ENCODE measurements at regions not wholly inside any gene's neighbourhood (a gene's known extent, or its start where the extent isn't known, plus 50 kb on each side); places are given as distances from the start of the nearest gene placed in this dataset.
"Not testable (repeated sequence)": the region's sequence is repeated elsewhere in the genome, so short reads cannot be mapped to it uniquely, and the experiment has no call there.

- DNase-seq (ENCODE audit: low read depth in 2 of 2): no peak
Observed at GRCh38 chr1:209109001-209109785, 474.3 kb upstream of the CAMK1G start.

DNA sequence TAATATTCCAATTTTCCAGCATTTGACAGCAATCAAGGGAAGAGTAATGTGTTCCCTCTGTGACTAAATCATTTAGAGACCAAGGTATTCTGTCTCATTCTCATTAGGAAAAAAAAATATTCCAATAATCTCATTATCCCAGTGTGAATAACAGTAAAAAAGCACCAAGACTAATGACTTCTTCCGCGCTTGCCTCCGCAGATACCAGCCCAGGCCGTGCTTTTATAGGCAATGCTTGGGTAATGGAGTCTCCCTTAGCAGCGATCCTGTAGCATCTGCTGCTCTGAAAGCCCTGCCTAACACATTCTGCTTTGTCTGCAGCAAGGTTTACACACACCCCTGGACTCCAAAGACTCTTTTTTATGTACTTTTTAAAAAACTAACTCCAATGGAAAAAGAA lies 470.0 kb upstream of the CAMK1G start:
- DNase-seq (ENCODE audit: low read depth in 2 of 2): no peak

DNA sequence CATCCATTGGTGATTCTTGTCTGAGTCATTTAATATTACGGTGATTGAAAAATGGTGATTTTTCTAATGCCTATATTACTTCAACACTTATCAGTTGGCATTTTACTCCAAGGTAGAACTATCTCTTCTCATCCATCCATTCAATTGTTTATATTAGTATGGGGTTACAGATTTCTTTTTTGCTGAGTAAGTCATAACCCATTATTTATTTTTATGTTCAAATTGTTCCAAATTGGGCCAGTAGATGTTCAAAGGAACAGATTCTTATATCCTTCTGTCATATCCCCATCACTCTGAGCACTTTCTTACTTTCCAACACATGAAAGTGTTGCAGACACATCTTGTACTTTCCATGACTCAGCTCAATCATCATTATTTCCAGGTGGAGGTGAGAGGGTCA lies 466.8 kb upstream of the CAMK1G start:
- no peak for DNase-seq (ENCODE audit: low read depth in 2 of 2)

DNA sequence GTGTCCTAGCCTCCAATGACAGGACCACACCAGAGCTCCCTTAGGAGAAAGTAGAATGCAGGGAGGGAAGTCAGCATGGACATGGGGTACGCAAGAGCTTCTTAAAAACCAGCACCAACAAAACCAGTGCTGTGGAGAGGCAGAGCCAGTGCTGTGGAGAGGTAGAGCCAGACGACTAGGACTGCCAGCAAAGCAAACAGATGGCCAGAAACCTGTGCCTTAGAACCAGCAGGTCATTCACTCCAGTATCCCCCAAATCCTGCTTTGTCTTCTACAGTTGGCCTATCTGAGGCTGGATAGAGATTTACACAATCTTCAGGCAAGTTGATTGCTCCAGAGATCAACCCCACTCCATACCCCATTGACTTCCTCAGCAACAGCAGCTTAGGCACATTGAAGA lies 459.9 kb upstream of the CAMK1G start:
- DNase-seq (ENCODE audit: low read depth in 2 of 2): no peak

GRCh38 chr1:209129091-209129490 lies 454.4 kb upstream of the CAMK1G start:
- not testable (repeated sequence) for DNase-seq (ENCODE audit: low read depth in 2 of 2)

GRCh38 chr1:209130886-209131285 lies 452.6 kb upstream of the CAMK1G start:
- no peak for DNase-seq (ENCODE audit: low read depth in 2 of 2)

DNA sequence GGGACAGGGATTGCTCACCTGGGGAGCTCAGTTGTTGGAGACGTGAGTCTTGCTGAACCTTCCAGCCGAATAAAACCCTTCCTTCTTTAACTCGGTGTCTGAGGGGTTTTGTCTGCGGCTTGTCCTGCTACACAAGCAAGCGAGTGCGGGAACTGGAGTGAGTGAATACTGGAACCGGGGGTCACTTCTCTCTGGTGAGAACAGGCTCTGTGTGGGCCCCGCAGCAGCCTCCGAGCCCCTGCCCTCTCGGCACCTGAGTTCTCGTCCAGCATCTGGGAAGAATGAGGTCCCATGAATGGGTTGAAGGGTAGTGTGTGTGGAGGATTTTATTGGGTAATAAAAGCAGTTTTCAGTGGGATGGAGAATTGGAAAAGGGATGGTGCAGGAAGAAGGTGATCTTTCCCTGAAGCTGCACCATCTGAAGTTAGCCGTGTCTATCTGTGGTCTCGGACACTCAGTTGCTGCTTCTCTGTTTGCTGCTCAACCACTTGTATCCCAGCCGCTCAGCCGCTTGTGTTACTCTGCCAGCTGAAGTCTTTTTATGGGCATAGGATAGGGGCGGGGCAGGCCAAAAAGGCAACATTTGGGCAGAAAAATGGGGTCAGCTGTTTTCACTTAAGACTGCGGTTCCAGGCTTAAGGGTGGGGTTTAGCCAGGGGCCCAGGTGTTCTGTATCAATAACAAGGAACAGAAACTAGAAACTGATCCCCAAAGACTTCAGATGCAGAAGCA lies 450.6 kb upstream of the CAMK1G start:
- DNase-seq (ENCODE audit: low read depth in 2 of 2): no peak

DNA sequence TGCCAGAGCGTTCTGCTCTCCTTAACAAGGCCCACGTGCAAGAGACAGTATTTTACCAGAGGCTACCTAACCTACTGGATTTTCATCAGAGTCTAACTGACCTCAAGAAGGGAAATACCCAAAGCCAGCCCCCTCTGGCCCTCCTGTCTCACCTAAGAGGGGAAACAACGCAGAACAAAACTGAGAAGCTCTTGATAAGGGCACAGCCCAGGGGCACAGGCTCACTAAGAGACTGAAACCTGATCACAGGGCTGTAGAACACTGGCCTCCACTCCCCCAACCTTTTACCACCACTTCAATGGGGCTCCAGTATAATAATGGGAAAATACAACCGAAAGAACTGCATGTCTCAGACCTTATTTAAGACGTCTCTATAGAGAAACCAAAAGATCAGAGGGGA lies 449.5 kb upstream of the CAMK1G start:
- DNase-seq (ENCODE audit: low read depth in 2 of 2): no peak

GRCh38 chr1:209143916-209144315 lies 439.6 kb upstream of the CAMK1G start:
- DNase-seq (ENCODE audit: low read depth in 2 of 2): no peak

DNA sequence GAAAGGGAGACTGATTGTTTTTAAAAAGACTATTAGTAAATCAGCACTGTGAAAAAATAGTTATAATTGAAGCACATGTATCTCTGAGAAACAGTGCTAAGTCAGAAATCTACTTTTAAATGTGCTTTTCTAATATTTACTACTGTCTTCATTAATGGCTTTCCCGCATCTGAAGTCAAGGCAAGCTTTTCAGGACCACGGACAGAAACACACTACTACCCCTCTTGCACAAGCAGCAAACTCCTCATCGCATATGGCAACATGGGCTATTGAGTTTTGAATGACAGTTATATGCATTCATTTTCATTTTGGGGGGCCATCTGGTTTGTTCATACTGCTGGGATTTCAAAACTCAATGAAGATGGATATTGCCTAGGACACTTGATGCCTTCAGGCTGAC lies 433.4 kb upstream of the CAMK1G start:
- DNase-seq (ENCODE audit: low read depth in 2 of 2): no peak

DNA sequence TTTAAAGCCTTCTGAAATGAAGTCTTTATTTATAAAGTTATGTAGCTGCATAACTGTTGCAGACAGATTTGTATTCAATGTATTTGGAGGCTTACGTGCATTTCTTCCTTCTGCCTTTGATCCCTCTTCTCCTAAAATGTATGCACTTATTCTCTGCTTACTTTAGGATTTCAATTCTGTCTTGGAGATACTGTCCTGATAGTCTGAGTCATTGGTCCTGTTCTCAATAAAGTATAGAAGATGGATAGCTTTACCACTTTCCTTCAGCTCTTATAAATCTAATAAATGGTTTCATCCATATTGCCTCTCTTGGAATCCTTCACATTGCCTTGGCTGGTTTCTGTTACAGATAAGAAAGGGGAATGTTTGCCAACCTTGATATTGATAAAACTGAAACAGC lies 430.1 kb upstream of the CAMK1G start:
- no peak for DNase-seq (ENCODE audit: low read depth in 2 of 2)

DNA sequence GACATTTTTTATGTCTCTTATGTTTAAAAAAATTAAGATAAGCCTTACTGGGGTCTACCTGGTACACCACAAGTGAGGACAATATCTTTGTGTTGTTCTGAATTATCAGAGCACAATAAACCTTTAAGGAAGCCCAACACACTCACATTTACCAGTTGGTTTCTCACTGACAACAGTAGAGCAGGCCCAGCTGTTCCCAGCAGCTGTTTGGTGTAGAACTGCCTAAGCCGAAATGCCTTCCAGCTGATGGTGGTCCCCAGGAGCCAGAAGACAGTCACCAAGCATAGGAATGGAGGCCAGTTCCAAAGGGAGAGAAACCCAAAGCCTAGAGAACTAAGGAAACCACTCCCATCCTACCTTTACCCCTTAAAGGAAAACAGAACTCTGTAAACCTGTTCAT lies 428.6 kb upstream of the CAMK1G start:
- DNase-seq (ENCODE audit: low read depth in 2 of 2): no peak

- DNase-seq (ENCODE audit: low read depth in 2 of 2): no peak
Observed at GRCh38 chr1:209155546-209155945, 428.0 kb upstream of the CAMK1G start.

DNA sequence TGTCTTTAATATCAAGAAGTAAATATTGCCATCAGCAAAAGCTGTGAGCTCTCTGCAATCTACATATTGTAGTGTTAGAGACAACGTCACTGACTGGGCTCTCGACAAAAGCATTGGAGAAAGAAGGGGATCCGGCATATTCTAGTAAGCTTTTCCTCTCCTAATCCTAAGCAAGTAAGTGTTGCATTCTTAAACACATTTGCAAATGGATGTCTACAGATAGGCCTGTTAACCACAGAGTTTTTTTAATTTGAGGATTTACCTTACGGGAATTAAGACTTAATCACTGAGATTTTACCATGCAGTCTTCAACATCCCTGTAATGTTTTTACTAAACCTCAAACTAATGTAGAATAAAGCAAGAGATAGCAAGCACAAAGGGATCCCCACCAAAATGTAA lies 426.5 kb upstream of the CAMK1G start:
- no peak for DNase-seq (ENCODE audit: low read depth in 2 of 2)

- no peak for DNase-seq (ENCODE audit: low read depth in 2 of 2)
Observed at GRCh38 chr1:209157546-209158249, 425.8 kb upstream of the CAMK1G start.

DNA sequence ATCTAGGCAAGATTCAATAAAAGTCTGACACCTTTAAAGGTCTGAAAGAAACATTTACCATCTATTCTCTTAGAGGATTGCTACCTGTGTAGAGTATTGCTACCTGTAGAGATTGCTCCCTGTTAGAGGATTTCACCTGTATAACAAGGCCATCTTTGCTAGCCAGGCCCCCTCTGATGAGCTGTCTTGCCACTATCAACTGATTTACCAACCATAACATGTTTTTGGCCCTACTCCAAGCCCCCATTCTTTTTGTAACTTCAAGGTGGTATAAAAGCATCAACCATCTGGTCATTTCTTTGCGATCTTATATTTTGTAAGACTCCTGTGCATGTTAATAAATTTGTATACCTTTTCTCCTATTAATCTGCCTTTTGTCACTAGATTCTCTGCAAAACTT lies 424.7 kb upstream of the CAMK1G start:
- DNase-seq (ENCODE audit: low read depth in 2 of 2): no peak

GRCh38 chr1:209160230-209160629 lies 423.3 kb upstream of the CAMK1G start:
- no peak for DNase-seq (ENCODE audit: low read depth in 2 of 2)

GRCh38 chr1:209162651-209163050 lies 420.9 kb upstream of the CAMK1G start:
- no peak for DNase-seq (ENCODE audit: low read depth in 2 of 2)

DNA sequence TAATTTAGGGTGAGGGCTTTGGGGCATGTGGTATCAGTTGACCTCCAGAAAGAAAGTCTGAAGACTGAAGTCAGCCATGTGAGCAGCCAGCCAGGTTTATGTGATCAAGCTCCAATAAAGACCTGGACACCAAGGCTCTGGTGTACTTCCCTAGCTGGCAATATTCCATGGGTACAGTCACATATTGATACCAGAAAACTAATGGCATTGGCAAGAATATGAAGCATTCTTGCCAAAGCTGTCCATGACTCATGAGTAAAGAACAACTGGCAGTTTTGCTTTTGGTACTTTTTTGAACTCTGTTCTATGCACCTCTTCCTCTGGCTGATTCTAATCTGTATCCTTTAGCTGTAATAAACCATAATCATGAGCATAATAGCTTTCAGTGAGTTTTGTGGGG lies 415.3 kb upstream of the CAMK1G start:
- no peak for DNase-seq (ENCODE audit: low read depth in 2 of 2)

DNA sequence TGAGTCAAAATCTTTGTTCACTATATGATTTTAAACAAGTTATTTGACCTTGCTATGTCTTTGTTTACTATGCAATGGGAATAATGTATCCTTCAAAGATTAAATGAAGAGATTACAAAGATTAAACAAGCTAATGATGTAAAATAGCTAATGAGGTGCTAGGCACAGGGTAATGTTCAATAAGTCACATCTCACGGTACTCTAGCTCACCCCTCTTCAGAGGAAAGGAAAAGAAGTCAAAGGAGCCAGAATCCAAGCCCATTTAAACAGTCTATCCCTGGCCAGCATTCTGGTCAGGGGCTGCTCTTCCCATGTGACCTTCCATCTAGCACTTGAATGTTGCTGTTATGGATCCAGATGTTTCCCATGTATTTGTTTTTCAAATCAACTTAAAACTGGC lies 412.4 kb upstream of the CAMK1G start:
- no peak for DNase-seq (ENCODE audit: low read depth in 2 of 2)

GRCh38 chr1:209172286-209172685 lies 411.2 kb upstream of the CAMK1G start:
- no peak for DNase-seq (ENCODE audit: low read depth in 2 of 2)

GRCh38 chr1:209172792-209173542 lies 410.5 kb upstream of the CAMK1G start:
- DNase-seq (ENCODE audit: low read depth in 2 of 2): not testable (repeated sequence)

Measured in stimulated activated CD4-positive, alpha-beta T cell treated with anti-CD3 and anti-CD28 coated beads, Interleukin-4, amount 100 ng/mL, for 48 hours (primary cell).